Endothelial cell of umbilical vein (primary cell): ENCODE measurements at regions not wholly inside any gene's neighbourhood (a gene's known extent, or its start where the extent isn't known, plus 50 kb on each side); places are given as distances from the start of the nearest gene placed in this dataset.

ENCODE experiments used
- BruUV-seq: library from RNA; stranded (reverse); fragments of 400-500 nt; replicated peaks from 2 replicates; lab custom pipeline; 2021; lab: Mats Ljungman, UMichigan
- CTCF ChIA-PET: fragments of 300-600, 350-600 bp; sonication (Branson Sonifier 250); formaldehyde crosslinking; loops from one replicate; lab custom pipeline; 2021; ENCODE audit warnings: antibody characterized with exemption, inconsistent platforms; lab: Charles Lee
- POLR2A ChIA-PET: fragments of 300-600, 350-600 bp; sonication (Branson Sonifier 250); formaldehyde crosslinking; loops from one replicate; lab custom pipeline; 2021; ENCODE audit warnings: antibody characterized with exemption, inconsistent platforms; lab: Charles Lee
- DNase-seq: peaks from one replicate; pipeline ENCODE4 v3.0.0-alpha.2; 2011; ENCODE audit warnings: low read depth, low spot score
- FAIRE-seq: peaks from 2 replicates; lab custom pipeline; 2011; peaks lifted over from hg19 to GRCh38; lab: Jason Lieb, UNC
- H2AFZ ChIP-seq: 2 replicates; pipeline ENCODE4 v1.6.0; 2012; ENCODE audit warnings: low read depth, low read length, control low read depth, inconsistent platforms
- H3K27ac ChIP-seq: 2 replicates; pipeline ENCODE4 v1.5.1; 2011; ENCODE audit warnings: low read depth, mild to moderate bottlenecking, control low read depth, low read length, moderate library complexity; ENCODE audit not compliant: insufficient read depth
- H3K27me3 ChIP-seq, 2 experiments: 2 replicates each; pipeline versions ENCODE4 v1.6.0 to v1.6.1; 2011; ENCODE audit warnings: low read length in 2 of 2, mixed read lengths in 1 of 2; ENCODE audit not compliant: control insufficient read depth in 2 of 2, insufficient read depth in 2 of 2
- H3K36me3 ChIP-seq, 2 experiments: 2 replicates in 1 of 2; 3 replicates in 1 of 2; pipeline ENCODE4 v1.5.1; 2011; ENCODE audit warnings: low read length in 2 of 2, mild to moderate bottlenecking in 1 of 2, moderate library complexity in 1 of 2; ENCODE audit not compliant: control insufficient read depth in 2 of 2, insufficient read depth in 2 of 2; ENCODE audit errors: extremely low read depth in 1 of 2
- H3K4me1 ChIP-seq: 3 replicates; pipeline ENCODE4 v1.5.1; 2011; ENCODE audit warnings: mild to moderate bottlenecking, low read length; ENCODE audit not compliant: control insufficient read depth, insufficient read depth; ENCODE audit errors: extremely low read depth
- H3K4me2 ChIP-seq: 2 replicates; pipeline ENCODE4 v1.6.1; 2011; ENCODE audit warnings: low read length, control low read depth, mixed read lengths; ENCODE audit not compliant: insufficient read depth
- H3K4me3 ChIP-seq, 3 experiments: fragments of 200-600 bp in 1 of 3; sonication (generic), shearing (Covaris generic) in 1 of 3; replicated peaks in 1 of 3; 2 replicates each; pipeline ENCODE4 v1.5.1; 2011 to 2016; ENCODE audit warnings: control low read depth in 3 of 3, low read length in 3 of 3, mild to moderate bottlenecking in 2 of 3, inconsistent platforms in 1 of 3, low read depth in 1 of 3, moderate library complexity in 1 of 3; ENCODE audit not compliant: insufficient read depth in 1 of 3
- H3K79me2 ChIP-seq: 2 replicates; pipeline ENCODE4 v1.6.0; 2012; ENCODE audit warnings: low read length, inconsistent platforms; ENCODE audit not compliant: control insufficient read depth, insufficient read depth
- H3K9ac ChIP-seq: replicated peaks from 2 replicates; pipeline ENCODE3; 2011; ENCODE audit warnings: low read length, control low read depth; ENCODE audit not compliant: insufficient read depth; ENCODE audit errors: extremely low read depth
- H3K9me1 ChIP-seq: replicated peaks from 3 replicates; pipeline ENCODE4 v1.6.0; 2011; ENCODE audit warnings: mild to moderate bottlenecking, low read length; ENCODE audit not compliant: control insufficient read depth, insufficient read depth; ENCODE audit errors: extremely low read depth
- H3K9me3 ChIP-seq: replicated peaks from 2 replicates; pipeline ENCODE4 v1.5.1; 2012; ENCODE audit warnings: low read length, inconsistent platforms; ENCODE audit not compliant: control insufficient read depth, insufficient read depth
- H4K20me1 ChIP-seq: replicated peaks from 2 replicates; pipeline ENCODE3; 2011; ENCODE audit warnings: mild to moderate bottlenecking, low read length; ENCODE audit not compliant: control insufficient read depth, insufficient read depth; ENCODE audit errors: extremely low read depth
- CTCF ChIP-seq, 2 donors: IDR thresholded peaks; 1 replicate in 1 of 2; 2 replicates in 1 of 2; pipeline ENCODE4 v1.5.1; 2011; ENCODE audit warnings: low read length in 2 of 2, mild to moderate bottlenecking in 2 of 2, moderate library complexity in 2 of 2, control low read depth in 1 of 2, inconsistent platforms in 1 of 2, low read depth in 1 of 2; ENCODE audit not compliant: insufficient read depth in 1 of 2; ENCODE audit errors: extremely low read depth in 1 of 2
- EZH2 ChIP-seq: IDR thresholded peaks from 2 replicates; pipeline ENCODE4 v1.6.1; 2012; ENCODE audit warnings: borderline replicate concordance, low read depth, mild to moderate bottlenecking, moderate library complexity, low read length, inconsistent platforms; ENCODE audit not compliant: severe bottlenecking
- GATA2 ChIP-seq: IDR thresholded peaks from 2 replicates; pipeline ENCODE4 v1.7.0; 2011; ENCODE audit warnings: low read depth, mild to moderate bottlenecking, moderate library complexity, mixed read lengths, low read length; ENCODE audit not compliant: insufficient read length, insufficient read depth
- JUN ChIP-seq: IDR thresholded peaks from 2 replicates; pipeline ENCODE4 v1.6.1; 2011; ENCODE audit warnings: borderline replicate concordance, low read depth; ENCODE audit not compliant: insufficient read length, insufficient read depth
- MAX ChIP-seq: IDR thresholded peaks from 2 replicates; pipeline ENCODE4 v1.6.1; 2011; ENCODE audit not compliant: insufficient read depth, insufficient read length
- MYC ChIP-seq: IDR thresholded peaks from one replicate; pipeline ENCODE4 v1.6.1; 2011; ENCODE audit warnings: mild to moderate bottlenecking, low read depth, low read length
- POLR2A ChIP-seq: IDR thresholded peaks from 2 replicates; pipeline ENCODE4 v1.6.1; 2012; ENCODE audit warnings: low read depth, mild to moderate bottlenecking, control low read depth, low read length
- POLR2AphosphoS5 ChIP-seq: IDR thresholded peaks from 2 replicates; pipeline ENCODE4 v1.6.1; 2012; ENCODE audit warnings: low read depth, mild to moderate bottlenecking, control low read depth, low read length, moderate library complexity; ENCODE audit not compliant: insufficient read depth
- dilution Hi-C: fragments of 300-500 bp; cut with MboI; formaldehyde crosslinking; loops from one replicate; pipeline ENCODE4 v1.15.0; 2019; ENCODE audit warnings: low sequenced_read_pairs; ENCODE audit not compliant: extremely low pct_ligation_motif_present
- intact Hi-C: fragments of 100-400 bp; cut with micrococcal nuclease; formaldehyde crosslinking; loops from one replicate; pipeline ENCODE4 v1.10.0; 2022

GRCh38 chr12:73798523-73798922 is 739.1 kb upstream of the ATXN7L3B start:
- Histone ChIP-seq H3K79me2 (no peaks in the 10 kb centered on the region), H4K20me1 (no peaks in the 10 kb centered on the region), H3K4me3 (no peak overlapping the region), H3K4me2 (no peak overlapping the region), H3K27ac (no peak overlapping the region), H3K9me3 (no peaks in the 10 kb centered on the region), H3K36me3 (no peaks in the 10 kb centered on the region), H3K4me1 (no peaks in the 10 kb centered on the region), H2AFZ (no peak overlapping the region), H3K9ac (no peak overlapping the region), H3K9me1 (no peaks in the 10 kb centered on the region), H3K27me3 (no peaks in the 10 kb centered on the region)
- intact Hi-C loops: no loop called here
- no peak for FAIRE-seq
- ChIA-PET POLR2A (no interaction called here), CTCF (no interaction called here)
- dilution Hi-C loops: no loop called here
- TF ChIP-seq POLR2A (no peak), POLR2AphosphoS5 (no peak)
- BruUV-seq: no TSS peak
- no peak for DNase-seq

GRCh38 chr12:73815072-73815645 is 722.5 kb upstream of the ATXN7L3B start:
- Histone ChIP-seq H3K36me3 (no peaks in the 10 kb centered on the region), H3K4me2 (no peak overlapping the region), H3K9ac (no peak overlapping the region), H3K79me2 (no peaks in the 10 kb centered on the region), H3K9me3 (no peaks in the 10 kb centered on the region), H4K20me1 (no peaks in the 10 kb centered on the region), H3K9me1 (no peaks in the 10 kb centered on the region), H2AFZ (no peak overlapping the region), H3K27me3 (no peaks in the 10 kb centered on the region), H3K4me3 (no peak overlapping the region), H3K27ac (no peak overlapping the region), H3K4me1 (no peaks in the 10 kb centered on the region)
- no peak for FAIRE-seq
- no TSS peak for BruUV-seq
- POLR2A ChIA-PET: no interaction called here
- TF ChIP-seq CTCF (IDR thresholded peaks at IDR 0.05; ENCODE audit: extremely low read depth in 1 of 2, insufficient read depth in 1 of 2, low read depth in 1 of 2, low read length in 2 of 2) (no peak), POLR2A (no peak), GATA2 (no peak), EZH2 (no peak), MYC (no peak), POLR2AphosphoS5 (no peak), MAX (no peak), JUN (no peak)
- no peak for DNase-seq
- CTCF ChIA-PET: no interaction called here
- intact Hi-C loops: no loop called here
- dilution Hi-C loops: no loop called here
